WI38 (cell line): ENCODE measurements at regions not wholly inside any gene's neighbourhood (a gene's known extent, or its start where the extent isn't known, plus 50 kb on each side); places are given as distances from the start of the nearest gene placed in this dataset.

ENCODE experiments used
- H3K4me3 ChIP-seq: 2 replicates; pipeline ENCODE4 v1.5.1; 2011; ENCODE audit warnings: low read depth, mild to moderate bottlenecking, control low read depth, low read length
- CTCF ChIP-seq: IDR thresholded peaks from 2 replicates; pipeline ENCODE4 v1.5.1; 2012; ENCODE audit warnings: low read depth, mild to moderate bottlenecking, control low read depth, low read length

GRCh38 chr2:128420131-128420530 lies 101.5 kb upstream of the HS6ST1 start:
- no peak for TF ChIP-seq CTCF
- no peak overlapping the region for H3K4me3 ChIP-seq

- H3K4me3 ChIP-seq: no peak overlapping the region
- TF ChIP-seq CTCF: no peak
These were observed 102.1 kb upstream of the HS6ST1 start for GRCh38 chr2:128420776-128421175.

- TF ChIP-seq CTCF: no peak
- H3K4me3 ChIP-seq: no peak overlapping the region
These were observed 102.6 kb upstream of the HS6ST1 start for GRCh38 chr2:128421286-128421685.

- no peak for TF ChIP-seq CTCF
- H3K4me3 ChIP-seq: no peak overlapping the region
These were observed 103.2 kb upstream of the HS6ST1 start for GRCh38 chr2:128421861-128422311.

- TF ChIP-seq CTCF: no peak
- no peak overlapping the region for H3K4me3 ChIP-seq
These were observed 103.9 kb upstream of the HS6ST1 start for GRCh38 chr2:128422571-128422970.

GRCh38 chr2:128423788-128424165 lies 105.1 kb upstream of the HS6ST1 start:
- TF ChIP-seq CTCF: no peak

GRCh38 chr2:128424406-128425171 lies 105.9 kb upstream of the HS6ST1 start:
- H3K4me3 ChIP-seq: no peak overlapping the region
- no peak for TF ChIP-seq CTCF

More at GRCh38 chr2:128423788-128424165, 105.1 kb upstream of the HS6ST1 start:
- H3K4me3 ChIP-seq: no peak overlapping the region
